HuH-7.5 (cell line): ENCODE measurements at regions not wholly inside any gene's neighbourhood (a gene's known extent, or its start where the extent isn't known, plus 50 kb on each side); places are given as distances from the start of the nearest gene placed in this dataset.
"Not testable (repeated sequence)": the region's sequence is repeated elsewhere in the genome, so short reads cannot be mapped to it uniquely, and the experiment has no call there.

Experiments
- DNase-seq: peaks from one replicate; pipeline ENCODE4 v3.0.0; 2011; ENCODE audit warnings: low spot score

DNA sequence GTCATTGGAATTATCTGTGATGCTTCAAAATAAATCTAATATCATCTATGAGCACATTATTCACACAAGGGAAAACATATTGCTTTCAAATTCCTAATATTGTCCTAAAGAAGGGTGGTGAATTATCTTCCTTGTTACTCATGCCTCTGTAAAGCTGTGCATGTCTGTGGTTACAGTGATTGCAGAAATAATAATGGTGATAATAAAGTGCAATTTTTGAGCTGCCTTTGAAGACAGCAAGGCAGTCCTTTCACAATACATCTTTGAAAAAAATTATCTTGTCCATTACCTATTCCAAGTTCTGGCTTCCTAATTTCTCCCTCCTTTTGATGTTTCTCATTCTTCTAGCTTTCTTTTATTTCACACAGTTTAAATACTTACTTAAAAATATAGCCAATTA lies 442.1 kb upstream of the EYS start:
- no peak for DNase-seq

DNA sequence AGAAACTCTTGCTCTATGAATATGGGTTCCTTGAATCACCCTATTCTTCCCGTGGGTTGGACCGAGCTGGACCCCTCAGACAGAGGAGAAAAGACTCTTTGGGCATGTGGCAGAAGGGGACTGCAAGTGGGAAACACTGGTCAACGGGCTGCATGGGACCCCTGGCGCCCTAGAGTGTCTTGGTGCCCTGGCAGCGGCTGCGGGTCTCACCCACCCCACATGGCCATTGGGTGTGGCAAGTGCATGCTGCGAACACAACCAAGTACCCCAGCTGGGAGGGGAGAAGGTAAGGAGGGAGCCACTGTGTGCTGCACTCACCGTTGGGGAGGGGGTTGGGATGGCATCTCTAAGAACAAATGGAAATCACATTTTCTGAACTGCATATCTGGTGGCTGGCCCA lies 438.8 kb upstream of the EYS start:
- no peak for DNase-seq

GRCh38 chr6:66134021-66134420 lies 427.0 kb upstream of the EYS start:
- no peak for DNase-seq

GRCh38 chr6:66128656-66129055 lies 421.6 kb upstream of the EYS start:
- DNase-seq: no peak

DNA sequence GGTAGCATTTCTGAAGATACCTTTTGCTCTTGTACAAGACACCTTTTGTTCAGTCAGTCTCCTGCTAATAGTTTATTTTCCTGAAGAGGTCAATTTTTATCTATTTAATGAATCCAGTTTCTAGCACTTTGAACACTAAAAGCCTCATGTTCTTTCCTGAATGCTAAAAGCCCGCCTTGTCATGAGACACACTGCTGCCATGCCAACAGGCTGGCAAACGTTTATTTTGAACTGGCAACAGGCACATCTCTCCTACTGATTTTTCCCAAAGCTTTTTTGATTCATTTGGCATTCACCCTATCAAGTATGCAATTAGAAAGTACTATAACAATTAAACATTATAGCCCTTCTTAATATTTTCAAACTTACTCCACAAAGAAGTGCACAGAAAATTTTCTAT lies 421.2 kb upstream of the EYS start:
- no peak for DNase-seq

GRCh38 chr6:66127061-66127460 lies 420.0 kb upstream of the EYS start:
- DNase-seq: no peak

DNA sequence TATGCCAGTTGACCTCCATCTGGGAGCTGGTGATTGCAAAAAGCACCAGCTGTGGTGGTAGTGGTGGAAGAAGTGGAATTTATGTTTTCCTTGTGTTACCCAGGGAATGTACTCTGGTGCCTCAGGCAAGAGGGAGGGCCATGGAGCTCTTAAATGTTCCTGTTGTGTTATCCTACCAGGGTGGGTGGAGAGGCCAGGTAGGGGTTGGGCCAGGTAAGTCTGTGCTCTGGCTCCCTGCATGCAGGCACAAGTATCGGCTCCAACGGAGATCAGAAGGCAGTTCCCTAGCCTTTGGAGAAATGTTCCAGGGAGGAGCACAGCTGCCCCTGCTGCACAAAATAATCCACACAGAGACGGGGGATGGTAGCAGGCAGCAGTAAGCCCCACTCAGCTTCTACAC lies 419.3 kb upstream of the EYS start:
- no peak for DNase-seq

- no peak for DNase-seq
Observed at GRCh38 chr6:66103954-66104353, 396.9 kb upstream of the EYS start.

DNA sequence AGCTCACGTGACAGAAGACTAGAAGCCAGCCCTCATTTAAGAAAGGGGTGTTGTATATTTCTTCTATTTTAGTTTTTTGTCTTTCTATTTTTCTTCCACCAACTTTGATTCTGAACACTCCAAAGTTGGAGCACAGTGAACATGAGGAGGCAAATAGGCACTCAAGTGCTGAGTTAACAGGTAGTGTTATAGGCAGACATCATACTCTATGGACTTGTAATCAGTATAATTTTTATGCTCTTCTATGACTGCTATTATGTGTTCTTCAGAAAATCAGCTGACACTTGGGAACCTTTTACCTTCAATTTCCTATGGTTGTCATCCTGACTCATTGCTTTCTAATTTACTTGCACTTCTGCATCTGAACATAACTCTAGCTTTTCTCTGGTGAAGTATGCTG lies 396.3 kb upstream of the EYS start:
- no peak for DNase-seq

GRCh38 chr6:66096679-66097078 lies 389.7 kb upstream of the EYS start:
- no peak for DNase-seq

DNA sequence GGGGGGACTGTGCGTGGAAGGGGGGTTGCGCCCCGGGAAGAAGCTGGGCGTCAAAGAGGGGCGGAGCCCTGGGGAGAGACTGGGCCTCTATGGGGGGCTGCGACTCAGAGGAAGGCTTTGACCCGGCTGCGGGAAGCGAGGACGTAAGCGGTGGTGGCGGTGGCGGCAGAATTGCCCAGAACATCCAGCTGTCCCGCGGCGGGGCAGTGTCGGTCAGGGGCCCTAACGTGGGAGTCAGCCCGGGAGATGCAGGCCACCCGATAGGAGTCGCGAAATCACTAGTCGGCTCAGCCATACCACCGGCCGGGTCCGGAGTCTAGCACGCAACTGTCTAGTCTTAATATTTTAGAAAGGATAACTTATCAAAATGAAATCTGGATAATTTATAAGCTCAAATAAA lies 387.6 kb upstream of the EYS start:
- DNase-seq: no peak

DNA sequence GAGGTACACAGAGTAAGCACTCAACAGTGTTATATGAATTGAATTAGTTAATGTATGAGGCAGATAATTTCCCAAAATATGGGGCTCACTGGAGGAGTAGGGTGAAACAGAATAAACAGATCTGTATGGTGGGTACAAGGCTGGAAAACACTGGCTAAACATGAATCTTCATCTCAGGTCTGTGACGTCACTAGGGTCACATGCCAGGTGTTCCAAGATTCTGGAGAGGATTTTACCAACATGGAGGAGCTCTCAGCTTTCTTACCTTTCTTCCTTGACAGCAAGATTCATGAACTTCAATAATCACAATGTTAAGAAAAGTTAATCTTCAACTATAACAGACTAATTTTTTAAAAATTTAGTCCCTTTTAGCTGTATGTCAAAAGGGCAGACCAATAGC lies 385.3 kb upstream of the EYS start:
- not testable (repeated sequence) for DNase-seq

- DNase-seq: no peak
Observed at GRCh38 chr6:66086532-66086931, 379.5 kb upstream of the EYS start.

DNA sequence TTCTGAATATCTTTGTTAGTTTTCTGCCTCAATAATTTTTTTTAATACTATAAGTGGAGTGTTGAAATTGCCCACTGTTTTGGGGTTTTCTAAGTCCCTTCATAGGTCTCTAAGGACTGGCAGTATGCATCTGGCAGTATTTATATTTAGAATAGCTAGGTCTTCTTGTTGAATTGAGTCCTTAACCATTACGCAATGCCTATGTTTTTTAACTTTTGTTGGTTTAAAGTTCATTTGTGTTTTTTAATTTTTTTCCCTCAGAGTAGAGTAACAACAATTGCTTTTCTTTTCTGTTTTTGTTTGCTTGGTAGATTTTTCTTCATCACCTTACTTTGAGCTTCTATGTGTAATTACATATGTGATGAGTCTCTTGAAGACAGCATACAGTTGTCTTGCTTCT lies 375.9 kb upstream of the EYS start:
- no peak for DNase-seq

GRCh38 chr6:66068907-66069306 lies 361.9 kb upstream of the EYS start:
- DNase-seq: no peak

- no peak for DNase-seq
Observed at GRCh38 chr6:66068033-66068432, 361.0 kb upstream of the EYS start.

GRCh38 chr6:66065313-66065712 lies 358.3 kb upstream of the EYS start:
- DNase-seq: no peak

DNA sequence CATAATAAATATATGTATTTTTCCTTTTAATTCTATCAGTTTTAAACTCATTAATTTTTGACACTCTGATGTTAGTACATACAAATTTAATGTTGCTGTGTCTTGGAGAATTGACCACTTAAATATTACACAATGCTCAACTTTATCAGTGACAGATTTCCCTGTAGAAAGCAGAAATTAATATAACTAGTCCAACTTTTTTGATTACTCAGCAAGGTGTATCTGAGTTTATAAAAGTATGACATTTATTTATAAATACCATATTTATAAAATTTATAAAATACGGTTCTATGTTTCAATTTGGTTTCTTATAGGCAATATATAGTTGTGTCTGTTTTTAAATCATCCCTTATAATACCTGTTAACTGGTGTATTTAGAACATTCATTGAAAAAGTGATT lies 350.0 kb upstream of the EYS start:
- DNase-seq: no peak

DNA sequence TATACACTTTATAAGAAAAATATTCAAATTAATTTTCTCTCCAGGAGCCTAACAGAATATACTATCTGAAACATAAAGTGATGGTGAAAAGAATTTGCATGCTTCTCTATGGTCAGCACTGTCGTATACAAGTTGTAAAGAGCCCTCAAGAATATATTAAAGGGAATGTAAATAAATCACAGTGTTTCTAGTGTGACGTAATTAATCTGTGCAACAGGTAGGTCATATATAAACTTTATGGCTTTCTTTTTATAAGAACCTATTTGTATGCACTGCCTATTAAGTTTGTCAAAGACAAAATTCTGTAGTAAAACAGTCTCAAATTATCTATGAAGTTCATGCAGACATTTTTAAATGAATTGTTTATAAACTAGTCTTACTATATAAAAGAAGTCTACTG lies 347.9 kb upstream of the EYS start:
- no peak for DNase-seq

DNA sequence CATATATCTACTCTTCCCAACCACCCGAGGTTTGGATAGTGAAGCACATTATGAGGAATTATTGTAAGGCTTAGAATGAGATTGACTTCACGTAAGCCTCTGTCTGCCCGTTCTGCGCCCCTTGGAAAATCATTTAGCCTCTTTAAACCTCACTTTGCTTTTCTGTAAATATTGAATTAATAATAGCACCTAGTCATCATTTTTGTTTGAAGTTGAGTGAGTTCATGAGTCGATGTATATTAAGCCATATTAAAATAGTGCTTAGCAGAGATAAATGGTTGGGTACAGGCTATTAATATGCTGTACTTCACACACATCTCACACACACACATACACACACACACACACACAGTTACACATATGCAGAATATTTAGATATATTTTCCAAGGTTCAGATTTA lies 344.8 kb upstream of the EYS start:
- no peak for DNase-seq

- no peak for DNase-seq
Observed at GRCh38 chr6:66048684-66049474, 341.9 kb upstream of the EYS start.

DNA sequence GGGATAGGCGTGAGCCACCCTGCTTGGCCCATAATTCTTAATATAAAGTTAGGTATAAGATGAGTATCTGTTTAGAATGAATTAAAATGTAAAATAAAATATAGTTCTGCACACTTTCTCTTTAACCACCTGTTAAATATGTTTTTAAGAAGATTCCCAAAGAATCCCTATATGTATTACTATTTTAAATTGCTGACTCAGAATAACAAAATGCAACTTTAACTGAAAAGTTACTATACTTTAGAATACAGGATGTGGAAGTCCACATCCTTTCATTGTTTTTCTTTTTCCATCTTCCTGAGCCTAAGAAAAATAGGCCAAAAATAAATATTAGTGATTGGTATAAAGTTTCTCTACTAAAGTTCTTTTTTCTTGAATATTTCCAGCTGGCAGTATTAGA lies 325.6 kb upstream of the EYS start:
- DNase-seq: no peak

GRCh38 chr6:66029391-66029790 lies 322.4 kb upstream of the EYS start:
- DNase-seq: no peak

GRCh38 chr6:65999288-65999791 lies 292.3 kb upstream of the EYS start:
- DNase-seq: no peak
